DOHH2 (cell line): ENCODE measurements at regions not wholly inside any gene's neighbourhood (a gene's known extent, or its start where the extent isn't known, plus 50 kb on each side); places are given as distances from the start of the nearest gene placed in this dataset.
A peak's percentile ranks its signal among the peaks of the same experiment; 100 is the strongest.

ENCODE experiments used
- H3F3A ChIP-seq: fragments of 200-600 bp; sonication (generic), shearing (Covaris generic); 2 replicates; pipeline ENCODE4 v1.6.0; 2016; ENCODE audit warnings: antibody characterized with exemption, mild to moderate bottlenecking; ENCODE audit not compliant: control insufficient read depth, insufficient read depth
- H3K27ac ChIP-seq: fragments of 200-600 bp; sonication (generic); 2 replicates; pipeline ENCODE4 v1.5.1; 2014; ENCODE audit warnings: low read depth, mild to moderate bottlenecking, low read length, moderate library complexity
- H3K27me3 ChIP-seq: fragments of 200-600 bp; sonication (generic); 2 replicates; pipeline ENCODE4 v1.6.1; 2014; ENCODE audit warnings: mild to moderate bottlenecking, low read length, mixed read lengths; ENCODE audit not compliant: control insufficient read depth
- H3K36me3 ChIP-seq: fragments of 200-600 bp; sonication (generic); 2 replicates; pipeline ENCODE4 v1.6.1; 2014; ENCODE audit warnings: mild to moderate bottlenecking, low read length, moderate library complexity, mixed read lengths; ENCODE audit not compliant: control insufficient read depth
- H3K4me1 ChIP-seq: fragments of 200-600 bp; sonication (generic); 2 replicates; pipeline ENCODE4 v1.6.1; 2014; ENCODE audit warnings: mild to moderate bottlenecking, low read length, mixed read lengths; ENCODE audit not compliant: control insufficient read depth
- H3K4me2 ChIP-seq: fragments of 200-600 bp; sonication (generic); 2 replicates; pipeline ENCODE4 v1.6.0; 2014; ENCODE audit warnings: mild to moderate bottlenecking, low read length, moderate library complexity
- H3K4me3 ChIP-seq: fragments of 200-600 bp; sonication (generic); 2 replicates; pipeline ENCODE4 v1.5.1; 2014; ENCODE audit warnings: mild to moderate bottlenecking, low read length, mixed read lengths
- H3K79me2 ChIP-seq: fragments of 200-600 bp; sonication (generic); 2 replicates; pipeline ENCODE4 v1.6.1; 2014; ENCODE audit warnings: mild to moderate bottlenecking, low read length, mixed read lengths; ENCODE audit not compliant: control insufficient read depth
- H3K9me2 ChIP-seq: fragments of 200-600 bp; sonication (generic); replicated peaks from 2 replicates; pipeline ENCODE4 v1.6.1; 2014; ENCODE audit warnings: mild to moderate bottlenecking, low read length, mixed read lengths; ENCODE audit not compliant: control insufficient read depth
- H3K9me3 ChIP-seq: fragments of 200-600 bp; sonication (generic); 2 replicates; pipeline ENCODE4 v1.6.1; 2014; ENCODE audit warnings: antibody characterized with exemption, low read length, mixed read lengths; ENCODE audit not compliant: control insufficient read depth, insufficient read depth
- H4K20me1 ChIP-seq: fragments of 200-600 bp; sonication (generic); 2 replicates; pipeline ENCODE4 v1.6.0; 2014; ENCODE audit warnings: low read depth, mild to moderate bottlenecking, antibody characterized with exemption, low read length, moderate library complexity; ENCODE audit not compliant: control insufficient read depth, insufficient read depth
- CTCF ChIP-seq: fragments of 200-600 bp; sonication (generic); IDR thresholded peaks from one replicate; pipeline ENCODE4 v1.5.1; 2014; ENCODE audit warnings: antibody characterized with exemption, mild to moderate bottlenecking, low read depth, low read length; ENCODE audit not compliant: poor library complexity, severe bottlenecking
- EZH2phosphoT487 ChIP-seq: fragments of 200-600 bp; sonication (generic); IDR thresholded peaks from 2 replicates; pipeline ENCODE4 v1.6.1; 2017; ENCODE audit warnings: borderline replicate concordance, mild to moderate bottlenecking, antibody characterized with exemption, low read length, moderate library complexity, mixed read lengths

GRCh38 chr4:110963662-110964280 is 340.9 kb upstream of the PITX2 start:
- H3K79me2 ChIP-seq: no peaks in the 10 kb centered on the region
- no peak overlapping the region for H3K4me2 ChIP-seq
- 0 out of 2 replicates have a peak, but pooled peaks cover 4% of the 10 kb centered on the region for H3K4me1 ChIP-seq
- no peaks in the 10 kb centered on the region for H3K36me3 ChIP-seq
- no peaks in the 10 kb centered on the region for H3K9me2 ChIP-seq
- H4K20me1 ChIP-seq: no peaks in the 10 kb centered on the region
- no peaks in the 10 kb centered on the region for H3K27me3 ChIP-seq
- TF ChIP-seq CTCF (no peak), EZH2phosphoT487 (no peak)
- no peak overlapping the region for H3K4me3 ChIP-seq
- no peaks in the 10 kb centered on the region for H3F3A ChIP-seq
- no peaks in the 10 kb centered on the region for H3K9me3 ChIP-seq
- no peak overlapping the region for H3K27ac ChIP-seq

- Histone ChIP-seq H3K27ac (no peak overlapping the region), H3F3A (no peaks in the 10 kb centered on the region), H3K79me2 (no peaks in the 10 kb centered on the region), H3K4me1 (no peaks in the 10 kb centered on the region), H3K4me2 (no peak overlapping the region), H3K36me3 (no peaks in the 10 kb centered on the region), H3K9me3 (no peaks in the 10 kb centered on the region), H3K27me3 (no peaks in the 10 kb centered on the region), H3K4me3 (no peak overlapping the region), H3K9me2 (no peaks in the 10 kb centered on the region), H4K20me1 (no peaks in the 10 kb centered on the region)
- TF ChIP-seq EZH2phosphoT487: no peak
- TF ChIP-seq CTCF: no peak
These were observed 345.1 kb upstream of the PITX2 start for GRCh38 chr4:110967936-110968335.

GRCh38 chr4:110970642-110971041 is 347.8 kb upstream of the PITX2 start:
- Histone ChIP-seq H3K27me3 (no peaks in the 10 kb centered on the region), H3K4me2 (0 out of 2 replicates have a peak overlapping the region, but pooled peaks have one; percentile 20)

More at GRCh38 chr4:110970642-110971041, 347.8 kb upstream of the PITX2 start:
- Histone ChIP-seq H3F3A (no peaks in the 10 kb centered on the region), H3K9me3 (no peaks in the 10 kb centered on the region), H3K79me2 (no peaks in the 10 kb centered on the region), H3K9me2 (no peaks in the 10 kb centered on the region), H3K4me3 (no peak overlapping the region), H3K4me1 (no peaks in the 10 kb centered on the region), H3K27ac (no peak overlapping the region), H4K20me1 (no peaks in the 10 kb centered on the region), H3K36me3 (no peaks in the 10 kb centered on the region)
- TF ChIP-seq EZH2phosphoT487 (no peak), CTCF (peak; percentile 74)
